ENCODE measurements at regions not wholly inside any gene's neighbourhood (a gene's known extent, or its start where the extent isn't known, plus 50 kb on each side); places are given as distances from the start of the nearest gene placed in this dataset.
"Not testable (repeated sequence)": the region's sequence is repeated elsewhere in the genome, so short reads cannot be mapped to it uniquely, and the experiment has no call there.

DNA sequence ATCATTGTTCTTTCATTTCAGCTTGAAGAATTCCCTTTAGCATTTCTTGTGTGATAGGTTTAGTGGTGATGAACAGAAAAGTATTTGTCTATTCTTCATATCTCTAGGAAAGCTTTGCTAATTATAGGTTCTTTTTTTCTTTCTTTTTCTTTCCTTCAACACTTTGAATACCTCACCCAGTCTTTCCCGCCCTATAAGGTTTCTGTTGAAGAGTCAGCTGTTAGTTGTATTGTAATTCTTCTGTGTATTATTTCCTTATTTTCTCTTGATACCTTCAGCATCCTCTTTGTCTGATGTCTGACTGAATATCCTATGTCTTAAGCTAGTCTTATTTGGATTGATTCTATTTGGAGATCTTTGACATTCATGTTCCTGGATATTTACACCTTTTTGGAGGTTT, 1989.4 kb downstream of the PCDH9 start:
- no peak for DNase-seq (ENCODE audit: insufficient read length, low spot score, missing footprints)
- Histone ChIP-seq H3K4me2 (ENCODE audit: insufficient read depth, low read length) (no peak overlapping the region), H2AFZ (ENCODE audit: low read length) (no peak overlapping the region), H3K4me1 (ENCODE audit: insufficient read depth, low read length) (no peaks in the 10 kb centered on the region), H4K20me1 (ENCODE audit: insufficient read depth, low read length) (no peaks in the 10 kb centered on the region), H3K36me3 (ENCODE audit: insufficient read depth, low read length) (no peaks in the 10 kb centered on the region), H3K9me3 (ENCODE audit: low read depth, low read length) (no peaks in the 10 kb centered on the region), H3K27me3 (ENCODE audit: insufficient read depth, low read length) (no peaks in the 10 kb centered on the region), H3K27ac (ENCODE audit: low read depth, low read length) (no peak overlapping the region), H3K4me3 (ENCODE audit: insufficient read depth, low read length) (no peak overlapping the region), H3K79me2 (ENCODE audit: insufficient read depth, low read length) (no peaks in the 10 kb centered on the region)
- TF ChIP-seq, protein P1, sequence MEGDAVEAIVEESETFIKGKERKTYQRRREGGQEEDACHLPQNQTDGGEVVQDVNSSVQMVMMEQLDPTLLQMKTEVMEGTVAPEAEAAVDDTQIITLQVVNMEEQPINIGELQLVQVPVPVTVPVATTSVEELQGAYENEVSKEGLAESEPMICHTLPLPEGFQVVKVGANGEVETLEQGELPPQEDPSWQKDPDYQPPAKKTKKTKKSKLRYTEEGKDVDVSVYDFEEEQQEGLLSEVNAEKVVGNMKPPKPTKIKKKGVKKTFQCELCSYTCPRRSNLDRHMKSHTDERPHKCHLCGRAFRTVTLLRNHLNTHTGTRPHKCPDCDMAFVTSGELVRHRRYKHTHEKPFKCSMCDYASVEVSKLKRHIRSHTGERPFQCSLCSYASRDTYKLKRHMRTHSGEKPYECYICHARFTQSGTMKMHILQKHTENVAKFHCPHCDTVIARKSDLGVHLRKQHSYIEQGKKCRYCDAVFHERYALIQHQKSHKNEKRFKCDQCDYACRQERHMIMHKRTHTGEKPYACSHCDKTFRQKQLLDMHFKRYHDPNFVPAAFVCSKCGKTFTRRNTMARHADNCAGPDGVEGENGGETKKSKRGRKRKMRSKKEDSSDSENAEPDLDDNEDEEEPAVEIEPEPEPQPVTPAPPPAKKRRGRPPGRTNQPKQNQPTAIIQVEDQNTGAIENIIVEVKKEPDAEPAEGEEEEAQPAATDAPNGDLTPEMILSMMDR (IDR thresholded peaks at IDR 0.05; ENCODE audit: extremely low read depth, low read depth, low read length): no peak

DNA sequence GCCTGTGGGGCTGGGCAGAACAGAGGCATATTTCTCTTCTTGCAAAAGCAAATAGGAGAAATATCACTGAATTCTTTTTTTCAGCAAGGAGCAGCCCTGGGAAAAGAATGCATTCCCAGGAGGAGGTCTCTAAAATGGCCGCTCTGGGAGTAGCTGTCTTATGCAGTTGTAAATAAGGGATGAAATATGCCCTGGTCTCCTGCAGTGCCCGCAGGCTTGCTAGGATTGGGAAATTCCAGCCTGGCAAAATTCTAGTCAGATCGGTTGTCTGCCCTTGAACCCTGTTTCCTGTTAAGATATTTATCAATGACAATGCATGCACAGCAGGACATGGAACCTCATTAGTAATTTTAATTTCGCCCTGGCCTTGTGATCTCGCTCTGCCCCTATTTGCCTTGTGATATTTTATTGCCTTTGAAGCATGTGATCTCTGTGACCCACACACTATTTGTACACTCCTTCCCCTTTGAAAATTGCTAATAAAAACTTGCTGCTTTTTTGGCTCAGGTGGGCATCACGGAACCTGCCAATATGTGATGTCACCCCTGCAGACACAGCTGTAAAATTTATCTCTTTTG, 1993.2 kb downstream of the PCDH9 start:
- Histone ChIP-seq H3K4me2 (ENCODE audit: insufficient read depth, low read length) (no peak overlapping the region), H4K20me1 (ENCODE audit: insufficient read depth, low read length) (no peaks in the 10 kb centered on the region), H3K27ac (ENCODE audit: low read depth, low read length) (no peak overlapping the region), H2AFZ (ENCODE audit: low read length) (no peak overlapping the region), H3K4me3 (ENCODE audit: insufficient read depth, low read length) (no peak overlapping the region), H3K27me3 (ENCODE audit: insufficient read depth, low read length) (no peaks in the 10 kb centered on the region), H3K9me3 (ENCODE audit: low read depth, low read length) (no peaks in the 10 kb centered on the region), H3K79me2 (ENCODE audit: insufficient read depth, low read length) (no peaks in the 10 kb centered on the region), H3K36me3 (ENCODE audit: insufficient read depth, low read length) (no peaks in the 10 kb centered on the region), H3K4me1 (ENCODE audit: insufficient read depth, low read length) (no peaks in the 10 kb centered on the region)
- DNase-seq (ENCODE audit: insufficient read length, low spot score, missing footprints): no peak
- TF ChIP-seq, protein P1 (IDR thresholded peaks at IDR 0.05; ENCODE audit: extremely low read depth, low read depth, low read length): no peak

DNA sequence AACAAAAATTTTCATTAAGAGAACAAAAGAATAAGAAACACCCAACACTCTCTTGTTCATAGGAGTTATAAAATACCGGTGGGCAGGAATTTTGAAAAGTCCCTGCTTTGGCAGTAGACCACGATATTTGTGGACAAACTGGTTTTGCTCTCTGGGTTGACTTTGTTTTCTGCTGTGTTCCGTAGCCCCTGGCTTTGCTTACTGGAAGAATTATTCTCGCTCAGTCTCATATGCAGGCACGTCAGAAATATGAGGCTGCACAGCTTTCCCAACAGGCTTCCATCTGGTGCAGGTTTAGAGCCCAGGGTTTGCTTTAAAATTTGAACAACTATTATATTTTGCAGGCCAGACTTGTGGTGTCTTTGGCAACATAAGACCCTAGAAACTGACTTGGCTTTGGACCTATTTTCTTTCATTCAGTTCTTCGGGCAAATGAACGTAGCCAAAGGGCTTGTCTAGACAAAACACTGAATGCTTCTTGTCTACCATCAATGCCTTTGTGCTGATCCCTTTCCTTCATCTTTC, 2012.6 kb downstream of the PCDH9 start:
- H3K79me2 ChIP-seq (ENCODE audit: insufficient read depth, low read length): no peaks in the 10 kb centered on the region

DNA sequence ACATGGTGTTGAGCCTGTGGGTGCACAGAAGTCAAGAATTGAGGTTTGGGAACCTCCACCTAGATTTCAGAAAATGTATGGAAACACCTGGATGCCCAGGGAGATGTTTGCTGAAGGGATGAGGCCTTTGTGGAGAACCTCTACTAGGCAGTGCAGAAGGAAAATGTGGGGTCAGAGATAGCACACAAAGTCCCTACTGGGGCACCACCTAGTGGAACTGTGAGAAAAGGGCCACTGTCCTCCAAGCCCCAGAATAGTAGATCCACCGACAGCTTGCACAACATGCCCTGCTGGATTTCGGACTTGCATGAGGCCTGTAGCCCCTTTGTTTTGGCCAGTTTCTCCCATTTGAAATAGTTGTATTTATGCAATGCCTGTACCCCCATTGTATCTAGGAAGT, 2027.3 kb downstream of the PCDH9 start:
- not testable (repeated sequence) for H3K36me3 ChIP-seq (ENCODE audit: insufficient read depth, low read length); H3K9me3 ChIP-seq (ENCODE audit: low read depth, low read length); DNase-seq (ENCODE audit: insufficient read length, low spot score, missing footprints); H4K20me1 ChIP-seq (ENCODE audit: insufficient read depth, low read length); H3K27me3 ChIP-seq (ENCODE audit: insufficient read depth, low read length); H3K4me1 ChIP-seq (ENCODE audit: insufficient read depth, low read length); H3K79me2 ChIP-seq (ENCODE audit: insufficient read depth, low read length); H2AFZ ChIP-seq (ENCODE audit: low read length); H3K4me2 ChIP-seq (ENCODE audit: insufficient read depth, low read length); H3K27ac ChIP-seq (ENCODE audit: low read depth, low read length); H3K4me3 ChIP-seq (ENCODE audit: insufficient read depth, low read length)

More for the DNA sequence above, 2012.6 kb downstream of the PCDH9 start:
- Histone ChIP-seq H3K27me3 (ENCODE audit: insufficient read depth, low read length) (no peaks in the 10 kb centered on the region), H3K27ac (ENCODE audit: low read depth, low read length) (no peak overlapping the region), H4K20me1 (ENCODE audit: insufficient read depth, low read length) (no peaks in the 10 kb centered on the region), H3K4me3 (ENCODE audit: insufficient read depth, low read length) (no peak overlapping the region), H3K4me2 (ENCODE audit: insufficient read depth, low read length) (no peak overlapping the region), H3K36me3 (ENCODE audit: insufficient read depth, low read length) (no peaks in the 10 kb centered on the region), H2AFZ (ENCODE audit: low read length) (no peak overlapping the region), H3K9me3 (ENCODE audit: low read depth, low read length) (no peaks in the 10 kb centered on the region), H3K4me1 (ENCODE audit: insufficient read depth, low read length) (no peaks in the 10 kb centered on the region)
- DNase-seq (ENCODE audit: insufficient read length, low spot score, missing footprints): no peak
- TF ChIP-seq, protein P1 (IDR thresholded peaks at IDR 0.05; ENCODE audit: extremely low read depth, low read depth, low read length): no peak

All from osteoblast (primary cell).